Heart right ventricle (tissue), 16 donors: ENCODE measurements at regions not wholly inside any gene's neighbourhood (a gene's known extent, or its start where the extent isn't known, plus 50 kb on each side); places are given as distances from the start of the nearest gene placed in this dataset.
A peak's percentile ranks its signal among the peaks of the same experiment; 100 is the strongest.

ENCODE experiments used
- ATAC-seq, 8 donors: fragments of 200-7000 bp; cut with Tn5 transposase; one replicate each; pipeline ENCODE4 v1.9.1; 2020; ENCODE audit warnings: mild to moderate bottlenecking in 8 of 8, moderate library complexity in 8 of 8, moderate number of reproducible peaks in 1 of 8
- DNase-seq, 2 donors: peaks; one replicate each; pipeline ENCODE4 v3.0.0-alpha.2; 2020
- H3K27ac ChIP-seq, 10 donors: fragments of 200-600 bp; sonication (generic) in 2 of 10; one replicate each; pipeline versions ENCODE4 v1.5.0 to v1.8.0; 2020 to 2022; ENCODE audit warnings: mild to moderate bottlenecking in 3 of 10
- H3K27me3 ChIP-seq, 7 donors: fragments of 200-600 bp; one replicate each; pipeline ENCODE4 v1.8.0; 2021 to 2022; ENCODE audit warnings: mild to moderate bottlenecking in 2 of 7
- H3K36me3 ChIP-seq, 9 donors: fragments of 200-600 bp; sonication (generic) in 1 of 9; one replicate each; pipeline versions ENCODE4 v1.5.0 to v1.8.0; 2020 to 2022; ENCODE audit warnings: mild to moderate bottlenecking in 2 of 9
- H3K4me1 ChIP-seq, 9 donors: fragments of 200-600 bp; sonication (generic) in 1 of 9; one replicate each; pipeline versions ENCODE4 v1.5.0 to v1.8.0; 2020 to 2022; ENCODE audit warnings: mild to moderate bottlenecking in 4 of 9
- H3K4me3 ChIP-seq, 10 donors: fragments of 200-600 bp; sonication (generic) in 2 of 10; one replicate each; pipeline versions ENCODE4 v1.5.0 to v1.8.0; 2020 to 2022; ENCODE audit warnings: mild to moderate bottlenecking in 7 of 10, moderate library complexity in 2 of 10
- H3K9me3 ChIP-seq, 11 donors: fragments of 200-600 bp in 10 of 11; sonication (generic) in 2 of 11; one replicate each; pipeline versions ENCODE4 v1.5.0 to v1.8.0; 2013 to 2022; ENCODE audit warnings: mild to moderate bottlenecking in 2 of 11, control low read depth in 1 of 11, moderate library complexity in 1 of 11
- WGBS, 2 donors: extraction: QIAGEN DNeasy Blood & Tissue Kit; methylation state at CpG; one replicate each; pipeline ENCODE4 v1.1.7; 2013; ENCODE audit warnings: inconsistent platforms in 1 of 2; 5-methylcytosine and 5-hydroxymethylcytosine counted together
- intact Hi-C, 10 donors: fragments of 100-400 bp; cut with DNase I; formaldehyde crosslinking; loops; one replicate each; pipeline versions ENCODE4 v1.11.1 to v1.14.2; 2022
- TF ChIP-seq, protein P1 (sequence below), 9 donors: fragments of 200-600 bp; sonication (generic) in 2 of 9; IDR thresholded peaks; one replicate each; pipeline versions ENCODE4 v1.5.0 to v1.8.0; 2021 to 2022; ENCODE audit warnings: antibody characterized with exemption in 9 of 9, mild to moderate bottlenecking in 5 of 9, moderate library complexity in 1 of 9
- donor health status: Arrhythmogenic right ventricular cardiomyopathy.
- donor health status: ischemic (EF 13 %, LVEDD 7.1; RV severe dilation, severe dysfunction).
- donor health status: healthy with polysubstance abuse.
- donor health status: DM: no; HTN: yes; CAD: no.
- donor health status: DM: no; HTN: no; CAD: no.
- donor health status: ischemic (EF 25% LVEDD 6.9; RV normal size, moderate dysfunction).
- donor health status: ischemic (EF 25% LVEDD 5.7; RV mildly dilated, moderate dysfunction).
- donor health status: healthy.
- donor health status: DM: yes; HTN: yes; CAD: no.
- donor health status: Ischemic cardiomyopathy.
- donor health status: ischemic (EF 35%, LVEDD 5.7; RV mildly dilated, moderate dysfunction).
- donor health status: nonischemic (EF 11% LVEDD 7.7; RV severe dilation, severe dysfunction).
- donor health status: DM: yes; HTN: yes; CAD: no.
- donor health status: PGD.
- donor health status: ischemic (EF 29% LVEDD 5.4; RV normal size, mild dysfunction).
- donor health status: nonischemic (EF 23%, LVEDD 6.1; RV moderate dilation, normal function).

DNA sequence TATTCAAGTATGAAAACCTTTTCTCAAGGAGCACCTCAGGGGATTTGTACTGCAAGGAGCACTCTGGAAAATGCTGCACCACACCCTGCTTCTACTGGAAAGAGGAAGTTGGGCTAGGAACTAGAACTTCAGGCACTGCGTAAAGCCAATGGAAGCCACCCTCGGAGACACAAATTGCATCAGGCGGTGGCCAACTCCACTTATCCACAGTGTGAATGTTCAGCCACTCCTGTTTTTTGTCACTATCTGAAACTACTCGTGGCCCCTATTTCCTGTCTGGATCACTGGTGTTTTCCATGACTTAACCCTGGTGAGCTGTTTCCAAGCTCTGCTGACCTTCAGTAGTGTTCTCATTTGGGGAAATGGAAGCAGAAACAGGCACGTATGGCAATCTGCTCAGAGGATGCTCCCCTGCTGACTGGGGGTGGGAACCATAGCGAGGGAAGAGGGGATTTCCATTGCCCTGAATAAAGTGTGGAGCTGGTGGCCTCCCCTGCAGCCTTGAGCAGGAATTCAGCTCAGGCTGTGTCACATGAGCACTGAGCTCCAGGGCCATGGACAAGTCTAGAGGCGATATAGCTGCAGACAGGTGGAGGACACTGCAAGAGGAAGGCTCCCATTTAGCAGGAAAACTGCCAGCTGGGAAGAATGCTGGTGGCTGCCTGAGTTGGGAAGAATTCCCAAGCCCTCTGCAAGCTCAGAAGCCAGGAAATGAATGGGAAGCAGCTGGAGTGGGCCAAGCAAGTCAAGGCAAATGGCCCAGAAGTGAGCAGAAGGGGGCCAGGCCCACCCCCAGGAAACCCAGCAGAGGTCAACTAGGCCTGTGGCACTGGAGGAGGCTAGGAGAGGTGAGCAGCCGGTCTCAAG lies 50.5 kb upstream of the RAP1B start:
- WGBS, 2 donors, result 35 to 38% methylated on average over 8 of the region's 8 CpGs
- Histone ChIP-seq H3K4me1 (peaks cover 0 to 24% (median 11%) of the 10 kb centered on the region in 9 donors), H3K4me3 (no peak overlapping the region), H3K27ac (peak overlapping the region in 9 of 10 donors; percentile 15 to 63 (median 44)), H3K36me3 (no peaks in the 10 kb centered on the region), H3K27me3 (no peaks in the 10 kb centered on the region), H3K9me3 (no peaks in the 10 kb centered on the region)
- ATAC-seq, result peak; percentile 61 to 94 (median 88)
- peak in 1 of 2 donors; percentile 37 for DNase-seq
- TF ChIP-seq, protein P1, sequence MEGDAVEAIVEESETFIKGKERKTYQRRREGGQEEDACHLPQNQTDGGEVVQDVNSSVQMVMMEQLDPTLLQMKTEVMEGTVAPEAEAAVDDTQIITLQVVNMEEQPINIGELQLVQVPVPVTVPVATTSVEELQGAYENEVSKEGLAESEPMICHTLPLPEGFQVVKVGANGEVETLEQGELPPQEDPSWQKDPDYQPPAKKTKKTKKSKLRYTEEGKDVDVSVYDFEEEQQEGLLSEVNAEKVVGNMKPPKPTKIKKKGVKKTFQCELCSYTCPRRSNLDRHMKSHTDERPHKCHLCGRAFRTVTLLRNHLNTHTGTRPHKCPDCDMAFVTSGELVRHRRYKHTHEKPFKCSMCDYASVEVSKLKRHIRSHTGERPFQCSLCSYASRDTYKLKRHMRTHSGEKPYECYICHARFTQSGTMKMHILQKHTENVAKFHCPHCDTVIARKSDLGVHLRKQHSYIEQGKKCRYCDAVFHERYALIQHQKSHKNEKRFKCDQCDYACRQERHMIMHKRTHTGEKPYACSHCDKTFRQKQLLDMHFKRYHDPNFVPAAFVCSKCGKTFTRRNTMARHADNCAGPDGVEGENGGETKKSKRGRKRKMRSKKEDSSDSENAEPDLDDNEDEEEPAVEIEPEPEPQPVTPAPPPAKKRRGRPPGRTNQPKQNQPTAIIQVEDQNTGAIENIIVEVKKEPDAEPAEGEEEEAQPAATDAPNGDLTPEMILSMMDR (IDR thresholded peaks at IDR 0.05), result no peak
- intact Hi-C loops, result loop anchor here in 1 of 10 donors (10.0 kb wide), 1 partner anchor 65 kb away; no protein-coding TSS in a partner anchor

DNA sequence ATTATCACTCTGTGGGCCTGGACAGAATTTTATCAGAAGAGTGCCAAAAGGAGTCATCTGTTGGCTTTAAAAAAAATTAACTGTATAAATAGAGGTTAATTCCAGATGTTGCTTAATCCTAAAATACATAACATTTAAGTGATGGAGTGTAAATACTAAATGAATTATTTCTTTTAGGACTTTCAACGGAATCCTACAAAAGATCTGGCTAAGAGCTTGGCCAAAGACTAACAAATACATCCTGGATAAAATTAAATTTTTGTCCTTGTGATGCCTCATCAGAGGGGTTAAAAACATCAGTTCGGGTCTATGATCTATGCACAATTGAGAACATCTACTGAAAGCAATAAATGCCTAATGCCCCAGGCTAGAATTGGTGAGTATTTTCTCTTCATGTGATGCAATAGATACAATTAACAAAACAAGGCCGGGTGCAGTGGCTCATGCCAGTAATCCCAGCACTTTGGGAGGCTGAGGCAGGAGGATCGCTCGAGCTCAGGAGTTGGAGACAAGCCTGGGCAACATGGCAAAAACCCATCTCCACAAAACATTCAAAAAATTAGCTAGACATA lies 49.8 kb upstream of the RAP1B start:
- no peak overlapping the region for H3K4me3 ChIP-seq
- ATAC-seq, result no peak
- no peaks in the 10 kb centered on the region for H3K9me3 ChIP-seq
- intact Hi-C loops, result loop anchor here in 1 of 10 donors (10.0 kb wide), 1 partner anchor 66 kb away; no protein-coding TSS in a partner anchor
- peaks cover 0 to 32% (median 11%) of the 10 kb centered on the region in 9 donors for H3K4me1 ChIP-seq
- 85 to 87% methylated on average over 5 of the region's 5 CpGs for whole genome bisulfite sequencing, 2 donors
- H3K27me3 ChIP-seq, result no peaks in the 10 kb centered on the region
- DNase-seq, result no peak
- no peaks in the 10 kb centered on the region for H3K36me3 ChIP-seq
- peak overlapping the region in 7 of 10 donors; percentile 15 to 63 (median 51) for H3K27ac ChIP-seq
- TF ChIP-seq, protein P1 (IDR thresholded peaks at IDR 0.05), result no peak
